Adrenal gland (tissue), 9 donors: ENCODE measurements at regions not wholly inside any gene's neighbourhood (a gene's known extent, or its start where the extent isn't known, plus 50 kb on each side); places are given as distances from the start of the nearest gene placed in this dataset.

Source experiments
- DNase-seq, 7 donors: peaks; one replicate each; pipeline ENCODE4 v3.0.0-alpha.2; 2019 to 2020
- H3K27ac ChIP-seq, 5 donors: fragments of 200-600 bp; sonication (generic) in 4 of 5; 1 replicate in 3 of 5; 2 replicates in 2 of 5; pipeline versions ENCODE4 v1.5.1 to v1.8.0; 2016 to 2020; ENCODE audit warnings: mild to moderate bottlenecking in 1 of 5
- H3K27me3 ChIP-seq: fragments of 200-600 bp; 2 replicates; pipeline ENCODE4 v1.8.0; 2021
- H3K36me3 ChIP-seq, 2 donors: fragments of 200-600 bp; replicated peaks in 1 of 2; 1 replicate in 1 of 2; 2 replicates in 1 of 2; pipeline versions ENCODE4 v1.5.1 to v1.8.0; 2018 to 2022
- H3K4me1 ChIP-seq, 2 donors: fragments of 200-600 bp; replicated peaks in 1 of 2; 1 replicate in 1 of 2; 2 replicates in 1 of 2; pipeline versions ENCODE4 v1.5.1 to v1.8.0; 2018 to 2021
- H3K4me3 ChIP-seq, 4 donors: fragments of 200-600 bp; sonication (generic) in 3 of 4; one replicate each; pipeline ENCODE4 v1.5.1; 2016 to 2018
- H3K9me3 ChIP-seq, 3 donors: fragments of 200-600 bp; sonication (generic) in 1 of 3; replicated peaks in 1 of 3; 1 replicate in 2 of 3; 2 replicates in 1 of 3; pipeline versions ENCODE4 v1.5.1 to v1.8.0; 2016 to 2021
- CTCF ChIP-seq, 6 experiments: fragments of 450-650 bp in 4 of 6; fragments of 200-600 bp in 2 of 6; sonication (generic) in 1 of 6; IDR thresholded peaks; 1 replicate in 5 of 6; 2 replicates in 1 of 6; pipeline versions ENCODE4 v1.5.1 to v1.8.0; 2016 to 2021; ENCODE audit warnings: antibody characterized with exemption in 6 of 6, mild to moderate bottlenecking in 2 of 6, moderate library complexity in 1 of 6
- POLR2A ChIP-seq, 2 donors: fragments of 450-650 bp; IDR thresholded peaks; one replicate each; pipeline ENCODE4 v1.6.1; 2017; ENCODE audit warnings: antibody characterized with exemption in 2 of 2, mild to moderate bottlenecking in 2 of 2, moderate library complexity in 1 of 2
- WGBS, 4 donors: extraction: QIAGEN DNeasy Blood & Tissue Kit in 2 of 4; methylation state at CpG; one replicate each; pipeline versions ENCODE4 v1.1.5 to v1.1.7; 2013 to 2017; 5-methylcytosine and 5-hydroxymethylcytosine counted together
- intact Hi-C, 2 donors: fragments of 100-400 bp; cut with DNase I; formaldehyde crosslinking; loops; one replicate each; pipeline versions ENCODE4 v1.14.1 to v1.15.0; 2022 to 2023
- donor health status: healthy with polysubstance abuse.
- donor health status: Bipolar disorder and iron deficiency.
- donor health status: DM: yes; HTN: yes; CAD: no.
- donor health status: DM: no; HTN: no; CAD: no.
- donor health status: DM: no; HTN: no; CAD: no.

GRCh38 chrX:109857584-109858228 is 124.6 kb upstream of the ACSL4 start:
- no peaks in the 10 kb centered on the region for H3K27me3 ChIP-seq
- DNase-seq = no peak
- no peaks in the 10 kb centered on the region for H3K9me3 ChIP-seq
- TF ChIP-seq POLR2A (IDR thresholded peaks at IDR 0.05) = no peak
- no peak for TF ChIP-seq CTCF (IDR thresholded peaks at IDR 0.05)
- no peak overlapping the region for H3K4me3 ChIP-seq
- intact Hi-C loops = loop anchor here in 1 of 2 donors (10.0 kb wide), 1 partner anchor 143 kb away; no protein-coding TSS in a partner anchor
- WGBS, 4 donors = 62 to 90% (median 73%) methylated on average over 4 of the region's 4 CpGs
- H3K36me3 ChIP-seq = no peaks in the 10 kb centered on the region
- no peaks in the 10 kb centered on the region for H3K4me1 ChIP-seq
- no peak overlapping the region for H3K27ac ChIP-seq

- Histone ChIP-seq H3K4me3 (no peak overlapping the region), H3K27ac (no peak overlapping the region), H3K4me1 (no peaks in the 10 kb centered on the region), H3K36me3 (no peaks in the 10 kb centered on the region), H3K27me3 (no peaks in the 10 kb centered on the region), H3K9me3 (no peaks in the 10 kb centered on the region)
- no peak for DNase-seq
- TF ChIP-seq POLR2A (IDR thresholded peaks at IDR 0.05) (no peak), CTCF (IDR thresholded peaks at IDR 0.05) (no peak)
- 76 to 96% (median 84%) methylated on average over 5 of the region's 5 CpGs for WGBS, 4 donors
- intact Hi-C loops = loop anchor here in 1 of 2 donors (10.0 kb wide), 1 partner anchor 144 kb away; no protein-coding TSS in a partner anchor
Observed at GRCh38 chrX:109858602-109859341, 125.7 kb upstream of the ACSL4 start.

GRCh38 chrX:109859651-109860050 is 126.6 kb upstream of the ACSL4 start:
- H3K4me1 ChIP-seq = no peaks in the 10 kb centered on the region
- H3K27me3 ChIP-seq = no peaks in the 10 kb centered on the region
- no peak for DNase-seq
- 56 to 75% (median 68%) methylated on average over 2 of the region's 2 CpGs for WGBS, 4 donors
- no peak overlapping the region for H3K27ac ChIP-seq
- no peak overlapping the region for H3K4me3 ChIP-seq
- no peaks in the 10 kb centered on the region for H3K9me3 ChIP-seq
- no peaks in the 10 kb centered on the region for H3K36me3 ChIP-seq
- TF ChIP-seq POLR2A (IDR thresholded peaks at IDR 0.05) (no peak), CTCF (IDR thresholded peaks at IDR 0.05) (no peak)
- intact Hi-C loops = loop anchor here in 1 of 2 donors (10.0 kb wide), 1 partner anchor 145 kb away; no protein-coding TSS in a partner anchor

- no peak overlapping the region for H3K4me3 ChIP-seq
- intact Hi-C loops = no loop called here
- H3K36me3 ChIP-seq = no peaks in the 10 kb centered on the region
- TF ChIP-seq CTCF (IDR thresholded peaks at IDR 0.05) = no peak
- no peak for TF ChIP-seq POLR2A (IDR thresholded peaks at IDR 0.05)
- H3K27ac ChIP-seq = no peak overlapping the region
- 60 to 67% (median 60%) methylated on average over 2 of the region's 2 CpGs; no CpG with 5 or more reads in 1 of the 4 donors for WGBS, 4 donors
- no peaks in the 10 kb centered on the region for H3K9me3 ChIP-seq
- no peaks in the 10 kb centered on the region for H3K4me1 ChIP-seq
- DNase-seq = peak in 1 of 7 donors; percentile 10
- H3K27me3 ChIP-seq = no peaks in the 10 kb centered on the region
Observed at GRCh38 chrX:109862433-109862832, 129.4 kb upstream of the ACSL4 start.
